Fibroblast of lung (primary cell): ENCODE measurements at regions not wholly inside any gene's neighbourhood (a gene's known extent, or its start where the extent isn't known, plus 50 kb on each side); places are given as distances from the start of the nearest gene placed in this dataset.
"Not testable (repeated sequence)": the region's sequence is repeated elsewhere in the genome, so short reads cannot be mapped to it uniquely, and the experiment has no call there.

Experiments
- DNase-seq, 2 donors: peaks; one replicate each; pipeline versions ENCODE4 v3.0.0 to v3.0.0-alpha.2; 2010; ENCODE audit warnings: low read depth in 2 of 2
- H2AFZ ChIP-seq: 2 replicates; pipeline ENCODE4 v1.5.1; 2012; ENCODE audit warnings: low read length, control low read depth, inconsistent platforms
- H3K27ac ChIP-seq: 2 replicates; pipeline ENCODE4 v1.5.1; 2011; ENCODE audit warnings: low read length, control low read depth; ENCODE audit not compliant: insufficient read depth
- H3K27me3 ChIP-seq: 2 replicates; pipeline ENCODE4 v1.5.1; 2011; ENCODE audit warnings: mild to moderate bottlenecking, low read length; ENCODE audit not compliant: control insufficient read depth, insufficient read depth
- H3K36me3 ChIP-seq: 2 replicates; pipeline ENCODE4 v1.5.1; 2011; ENCODE audit warnings: low read length; ENCODE audit not compliant: control insufficient read depth, insufficient read depth
- H3K4me1 ChIP-seq: 2 replicates; pipeline ENCODE4 v1.5.1; 2011; ENCODE audit warnings: low read length; ENCODE audit not compliant: control insufficient read depth, insufficient read depth; ENCODE audit errors: extremely low read depth
- H3K4me2 ChIP-seq: 2 replicates; pipeline ENCODE4 v1.5.1; 2011; ENCODE audit warnings: low read length, control low read depth; ENCODE audit not compliant: insufficient read depth; ENCODE audit errors: extremely low read depth
- H3K4me3 ChIP-seq, 4 experiments: fragments of 200-600 bp in 1 of 4; sonication (generic) in 1 of 4; replicated peaks in 1 of 4; 2 replicates each; pipeline ENCODE4 v1.5.1; 2011 to 2016; ENCODE audit warnings: low read length in 4 of 4, low read depth in 3 of 4, mild to moderate bottlenecking in 3 of 4, control low read depth in 2 of 4, inconsistent platforms in 1 of 4, mixed read lengths in 1 of 4; ENCODE audit not compliant: insufficient read depth in 1 of 4; ENCODE audit errors: control extremely low read depth in 1 of 4
- H3K79me2 ChIP-seq: 2 replicates; pipeline ENCODE4 v1.5.1; 2012; ENCODE audit warnings: mild to moderate bottlenecking, low read length, inconsistent platforms; ENCODE audit not compliant: control insufficient read depth, insufficient read depth
- H3K9ac ChIP-seq: 2 replicates; pipeline ENCODE4 v1.5.1; 2011; ENCODE audit warnings: mild to moderate bottlenecking, low read length, control low read depth; ENCODE audit not compliant: insufficient read depth
- H3K9me3 ChIP-seq: 2 replicates; pipeline ENCODE4 v1.5.1; 2012; ENCODE audit warnings: low read depth, low read length; ENCODE audit not compliant: control insufficient read depth, insufficient read depth
- H4K20me1 ChIP-seq: 2 replicates; pipeline ENCODE4 v1.5.1; 2011; ENCODE audit warnings: low read length; ENCODE audit not compliant: control insufficient read depth, insufficient read depth; ENCODE audit errors: extremely low read depth
- EZH2 ChIP-seq: IDR thresholded peaks from 2 replicates; pipeline ENCODE4 v1.5.1; 2012; ENCODE audit warnings: low read length, control low read depth, mild to moderate bottlenecking; ENCODE audit errors: missing control alignments
- TF ChIP-seq, protein P1 (sequence below), 2 donors: IDR thresholded peaks in 1 of 2; conservative IDR thresholded peaks in 1 of 2; 1 replicate in 1 of 2; 2 replicates in 1 of 2; pipeline ENCODE4 v1.5.1; 2011 to 2012; ENCODE audit warnings: low read length in 2 of 2, control low read depth in 1 of 2, inconsistent platforms in 1 of 2, low read depth in 1 of 2, mild to moderate bottlenecking in 1 of 2

DNA sequence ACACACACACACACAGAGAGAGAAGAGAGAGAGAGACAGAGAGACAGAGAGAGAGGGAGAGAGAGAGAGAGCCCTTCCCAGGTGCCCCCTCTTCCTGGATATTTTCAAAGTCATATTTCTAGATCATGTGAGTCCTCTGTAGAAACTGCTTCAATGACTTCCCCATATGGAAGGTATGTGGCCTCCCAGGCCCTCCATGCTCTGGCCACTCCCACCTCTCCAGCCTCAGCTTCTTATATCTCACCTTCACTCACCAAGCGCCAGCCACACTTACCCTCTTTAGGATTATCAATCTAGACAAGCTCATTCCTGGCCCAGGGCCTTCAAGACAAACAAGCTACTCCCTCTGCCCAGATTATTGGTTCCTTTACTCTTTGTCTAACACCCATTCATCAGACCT, 259.7 kb downstream of the MTERF1 start:
- no peak overlapping the region for H3K9ac ChIP-seq

DNA sequence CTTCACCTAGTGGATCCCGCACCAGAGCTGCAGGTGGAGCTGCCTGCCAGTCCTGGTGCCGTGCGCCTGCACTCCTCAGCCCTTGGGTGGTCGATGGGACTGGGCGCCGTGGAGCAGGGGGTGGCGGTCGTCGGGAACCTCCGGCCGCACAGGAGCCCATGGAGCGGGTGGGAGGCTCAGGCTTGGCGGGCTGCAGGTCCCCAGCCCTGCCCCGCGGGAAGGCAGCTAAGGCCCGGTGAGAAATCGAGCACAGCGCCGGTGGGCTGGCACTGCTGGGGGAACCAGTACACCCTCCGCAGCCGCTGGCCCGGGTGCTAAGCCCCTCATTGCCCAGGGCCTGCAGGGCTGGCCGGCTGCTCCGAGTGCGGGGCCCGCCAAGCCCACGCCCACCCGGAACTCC, 253.2 kb downstream of the MTERF1 start:
- H3K4me1 ChIP-seq, H2AFZ ChIP-seq, DNase-seq, H3K9ac ChIP-seq, H3K9me3 ChIP-seq, H3K4me3 ChIP-seq, H3K36me3 ChIP-seq, H4K20me1 ChIP-seq, H3K4me2 ChIP-seq, H3K79me2 ChIP-seq, H3K27ac ChIP-seq, H3K27me3 ChIP-seq: not testable (repeated sequence)

More for the DNA sequence above, 259.7 kb downstream of the MTERF1 start:
- no peak overlapping the region for H3K4me2 ChIP-seq
- no peaks in the 10 kb centered on the region for H3K27me3 ChIP-seq
- H3K9me3 ChIP-seq = no peaks in the 10 kb centered on the region
- no peaks in the 10 kb centered on the region for H3K79me2 ChIP-seq
- DNase-seq = no peak
- H3K27ac ChIP-seq = no peak overlapping the region
- H3K4me1 ChIP-seq = no peaks in the 10 kb centered on the region
- H4K20me1 ChIP-seq = no peaks in the 10 kb centered on the region
- H3K36me3 ChIP-seq = no peaks in the 10 kb centered on the region
- no peak overlapping the region for H2AFZ ChIP-seq
- TF ChIP-seq, protein P1, sequence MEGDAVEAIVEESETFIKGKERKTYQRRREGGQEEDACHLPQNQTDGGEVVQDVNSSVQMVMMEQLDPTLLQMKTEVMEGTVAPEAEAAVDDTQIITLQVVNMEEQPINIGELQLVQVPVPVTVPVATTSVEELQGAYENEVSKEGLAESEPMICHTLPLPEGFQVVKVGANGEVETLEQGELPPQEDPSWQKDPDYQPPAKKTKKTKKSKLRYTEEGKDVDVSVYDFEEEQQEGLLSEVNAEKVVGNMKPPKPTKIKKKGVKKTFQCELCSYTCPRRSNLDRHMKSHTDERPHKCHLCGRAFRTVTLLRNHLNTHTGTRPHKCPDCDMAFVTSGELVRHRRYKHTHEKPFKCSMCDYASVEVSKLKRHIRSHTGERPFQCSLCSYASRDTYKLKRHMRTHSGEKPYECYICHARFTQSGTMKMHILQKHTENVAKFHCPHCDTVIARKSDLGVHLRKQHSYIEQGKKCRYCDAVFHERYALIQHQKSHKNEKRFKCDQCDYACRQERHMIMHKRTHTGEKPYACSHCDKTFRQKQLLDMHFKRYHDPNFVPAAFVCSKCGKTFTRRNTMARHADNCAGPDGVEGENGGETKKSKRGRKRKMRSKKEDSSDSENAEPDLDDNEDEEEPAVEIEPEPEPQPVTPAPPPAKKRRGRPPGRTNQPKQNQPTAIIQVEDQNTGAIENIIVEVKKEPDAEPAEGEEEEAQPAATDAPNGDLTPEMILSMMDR (conservative IDR thresholded peaks at IDR 0.05 in 1 of 2, IDR thresholded peaks at IDR 0.05 in 1 of 2; ENCODE audit: low read depth in 1 of 2, low read length in 2 of 2) = no peak
- no peak for TF ChIP-seq EZH2
- no peak overlapping the region for H3K4me3 ChIP-seq

DNA sequence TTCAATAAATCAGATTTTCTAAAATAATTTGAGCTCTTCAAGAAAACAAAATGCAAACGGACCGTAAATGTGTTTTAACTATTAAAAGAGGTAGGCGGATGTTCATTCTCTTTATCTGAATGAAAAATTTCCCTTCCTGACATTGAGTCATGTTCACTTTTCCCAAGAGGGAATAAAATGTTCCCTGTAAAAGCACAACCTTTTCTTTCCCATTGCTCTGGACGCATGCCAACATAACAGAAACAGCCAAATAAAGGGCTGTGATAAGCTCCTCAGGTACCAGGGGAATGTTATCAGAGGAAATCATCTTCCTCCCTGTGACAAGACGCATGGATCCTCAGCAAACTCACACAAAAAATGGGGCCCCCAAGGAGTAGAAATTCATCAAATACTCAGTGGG, 251.8 kb downstream of the MTERF1 start:
- H3K27ac ChIP-seq = no peak overlapping the region
- peak in 1 of 2 donors; percentile 4 for DNase-seq
- no peaks in the 10 kb centered on the region for H3K79me2 ChIP-seq

More for the DNA sequence above, 251.8 kb downstream of the MTERF1 start:
- no peak overlapping the region for H3K4me2 ChIP-seq
- H4K20me1 ChIP-seq = no peaks in the 10 kb centered on the region
- H3K9me3 ChIP-seq = no peaks in the 10 kb centered on the region
- no peak overlapping the region for H3K9ac ChIP-seq
- no peak overlapping the region for H2AFZ ChIP-seq
- H3K4me1 ChIP-seq = no peaks in the 10 kb centered on the region
- H3K36me3 ChIP-seq = no peaks in the 10 kb centered on the region
- no peak overlapping the region for H3K4me3 ChIP-seq
- TF ChIP-seq EZH2 = no peak
- TF ChIP-seq, protein P1 (conservative IDR thresholded peaks at IDR 0.05 in 1 of 2, IDR thresholded peaks at IDR 0.05 in 1 of 2; ENCODE audit: low read depth in 1 of 2, low read length in 2 of 2) = no peak
- H3K27me3 ChIP-seq = no peaks in the 10 kb centered on the region
